ENCODE measurements at regions not wholly inside any gene's neighbourhood (a gene's known extent, or its start where the extent isn't known, plus 50 kb on each side); places are given as distances from the start of the nearest gene placed in this dataset.

- no peak for TF ChIP-seq CTCF (IDR thresholded peaks at IDR 0.05)
- TF ChIP-seq POLR2A (IDR thresholded peaks at IDR 0.05), result no peak
These were observed 735.3 kb upstream of the TENM3 start for GRCh38 chr4:181507938-181508337.
